Fibroblast of villous mesenchyme (primary cell): ENCODE measurements at regions not wholly inside any gene's neighbourhood (a gene's known extent, or its start where the extent isn't known, plus 50 kb on each side); places are given as distances from the start of the nearest gene placed in this dataset.
"Not testable (repeated sequence)": the region's sequence is repeated elsewhere in the genome, so short reads cannot be mapped to it uniquely, and the experiment has no call there.

Source experiments
- DNase-seq: peaks from one replicate; pipeline ENCODE4 v3.0.0-alpha.2; 2010; ENCODE audit warnings: low read depth
- H3K4me3 ChIP-seq: 2 replicates; pipeline ENCODE4 v1.5.1; 2011; ENCODE audit warnings: low read depth, mild to moderate bottlenecking, low read length
- TF ChIP-seq, protein P1 (sequence below): IDR thresholded peaks from 2 replicates; pipeline ENCODE4 v1.5.1; 2012; ENCODE audit warnings: low read depth, mild to moderate bottlenecking, low read length; ENCODE audit not compliant: insufficient read depth

DNA sequence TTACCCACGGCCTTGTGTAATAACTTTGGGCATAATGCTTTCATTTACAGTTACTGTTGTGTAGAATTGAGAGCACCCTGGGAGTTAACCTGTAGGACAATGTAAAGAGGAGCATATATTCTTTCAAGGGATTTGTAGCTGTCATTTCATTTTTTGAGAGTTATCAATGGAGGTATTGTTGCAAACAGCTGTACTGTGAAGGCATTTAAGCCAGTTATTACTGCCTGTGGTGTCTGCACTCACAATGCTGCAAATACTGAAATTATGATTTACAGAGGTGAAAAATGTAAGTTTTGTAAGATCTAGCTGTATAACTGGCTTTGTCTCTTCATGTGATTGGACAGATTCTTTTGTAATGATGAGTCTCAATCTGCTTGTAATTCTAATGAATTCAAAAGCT is 131.5 kb upstream of the FAT1 start:
- TF ChIP-seq, protein P1, sequence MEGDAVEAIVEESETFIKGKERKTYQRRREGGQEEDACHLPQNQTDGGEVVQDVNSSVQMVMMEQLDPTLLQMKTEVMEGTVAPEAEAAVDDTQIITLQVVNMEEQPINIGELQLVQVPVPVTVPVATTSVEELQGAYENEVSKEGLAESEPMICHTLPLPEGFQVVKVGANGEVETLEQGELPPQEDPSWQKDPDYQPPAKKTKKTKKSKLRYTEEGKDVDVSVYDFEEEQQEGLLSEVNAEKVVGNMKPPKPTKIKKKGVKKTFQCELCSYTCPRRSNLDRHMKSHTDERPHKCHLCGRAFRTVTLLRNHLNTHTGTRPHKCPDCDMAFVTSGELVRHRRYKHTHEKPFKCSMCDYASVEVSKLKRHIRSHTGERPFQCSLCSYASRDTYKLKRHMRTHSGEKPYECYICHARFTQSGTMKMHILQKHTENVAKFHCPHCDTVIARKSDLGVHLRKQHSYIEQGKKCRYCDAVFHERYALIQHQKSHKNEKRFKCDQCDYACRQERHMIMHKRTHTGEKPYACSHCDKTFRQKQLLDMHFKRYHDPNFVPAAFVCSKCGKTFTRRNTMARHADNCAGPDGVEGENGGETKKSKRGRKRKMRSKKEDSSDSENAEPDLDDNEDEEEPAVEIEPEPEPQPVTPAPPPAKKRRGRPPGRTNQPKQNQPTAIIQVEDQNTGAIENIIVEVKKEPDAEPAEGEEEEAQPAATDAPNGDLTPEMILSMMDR, result no peak
- no peak for DNase-seq
- H3K4me3 ChIP-seq, result no peak overlapping the region

- H3K4me3 ChIP-seq, result no peak overlapping the region
- TF ChIP-seq, protein P1, result no peak
- no peak for DNase-seq
Measured at GRCh38 chr4:186857793-186858192, 134.1 kb upstream of the FAT1 start.

GRCh38 chr4:186858355-186858754 is 134.7 kb upstream of the FAT1 start:
- no peak for DNase-seq
- no peak overlapping the region for H3K4me3 ChIP-seq
- TF ChIP-seq, protein P1, result no peak

- H3K4me3 ChIP-seq, result no peak overlapping the region
- TF ChIP-seq, protein P1, result no peak
- no peak for DNase-seq
Measured at GRCh38 chr4:186859420-186859819, 135.8 kb upstream of the FAT1 start.

DNA sequence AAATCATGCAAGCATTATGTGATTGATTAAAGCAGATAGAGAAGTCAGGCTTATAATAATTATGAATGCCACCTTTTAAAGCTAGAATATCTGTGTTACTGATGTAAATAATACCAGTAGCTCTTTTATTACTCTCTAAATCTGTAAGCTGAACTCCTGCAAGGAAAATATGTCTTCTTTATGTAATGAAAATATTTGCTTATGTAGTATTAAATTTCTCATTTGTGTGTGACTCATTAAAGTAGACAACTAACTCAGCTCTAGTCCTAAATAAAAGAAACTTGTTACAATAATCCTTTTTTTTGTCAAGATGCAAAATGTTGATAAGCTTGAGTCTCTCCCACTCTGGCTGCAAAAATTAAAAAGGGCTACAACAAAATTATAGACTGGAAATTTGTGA is 137.7 kb upstream of the FAT1 start:
- H3K4me3 ChIP-seq, result no peak overlapping the region
- no peak for DNase-seq

GRCh38 chr4:186871856-186872255 is 148.2 kb upstream of the FAT1 start:
- no peak for DNase-seq
- no peak overlapping the region for H3K4me3 ChIP-seq
- TF ChIP-seq, protein P1, result no peak

More for the DNA sequence above, 137.7 kb upstream of the FAT1 start:
- TF ChIP-seq, protein P1, result no peak

DNA sequence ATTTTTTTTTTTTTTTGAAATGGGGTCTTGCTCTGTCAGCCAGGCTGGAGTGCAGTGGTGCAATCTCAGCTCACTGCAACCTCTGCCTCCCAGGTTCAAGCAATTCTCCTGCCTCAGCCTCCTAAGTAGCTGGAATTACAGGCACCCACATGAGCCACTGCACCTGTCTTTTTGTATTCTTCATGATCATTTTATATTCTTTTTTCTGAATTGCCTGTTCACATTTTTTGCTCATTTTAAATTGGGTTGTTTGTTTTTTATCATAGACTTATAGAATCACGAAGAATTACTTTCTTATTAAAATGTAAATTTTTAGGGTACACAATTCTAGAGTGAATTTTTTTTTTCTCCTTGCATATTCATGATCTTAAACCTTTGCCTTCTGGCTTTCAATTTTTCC is 149.4 kb upstream of the FAT1 start:
- not testable (repeated sequence) for DNase-seq, H3K4me3 ChIP-seq
